ENCODE measurements at regions not wholly inside any gene's neighbourhood (a gene's known extent, or its start where the extent isn't known, plus 50 kb on each side); places are given as distances from the start of the nearest gene placed in this dataset.

- no peak for DNase-seq (ENCODE audit: low spot score)
- Mint-ChIP-seq H3K9me3 (ENCODE audit: low read depth) (no peaks in the 10 kb centered on the region), H3K4me1 (ENCODE audit: low read depth) (peaks cover 3% of the 10 kb centered on the region), H3K4me3 (ENCODE audit: unreplicated experiment) (no peak overlapping the region), H3K27me3 (ENCODE audit: low read depth) (no peaks in the 10 kb centered on the region), H3K36me3 (ENCODE audit: low read depth) (no peaks in the 10 kb centered on the region), H3K27ac (ENCODE audit: unreplicated experiment) (no peak overlapping the region)
- TF ChIP-seq, protein P1, sequence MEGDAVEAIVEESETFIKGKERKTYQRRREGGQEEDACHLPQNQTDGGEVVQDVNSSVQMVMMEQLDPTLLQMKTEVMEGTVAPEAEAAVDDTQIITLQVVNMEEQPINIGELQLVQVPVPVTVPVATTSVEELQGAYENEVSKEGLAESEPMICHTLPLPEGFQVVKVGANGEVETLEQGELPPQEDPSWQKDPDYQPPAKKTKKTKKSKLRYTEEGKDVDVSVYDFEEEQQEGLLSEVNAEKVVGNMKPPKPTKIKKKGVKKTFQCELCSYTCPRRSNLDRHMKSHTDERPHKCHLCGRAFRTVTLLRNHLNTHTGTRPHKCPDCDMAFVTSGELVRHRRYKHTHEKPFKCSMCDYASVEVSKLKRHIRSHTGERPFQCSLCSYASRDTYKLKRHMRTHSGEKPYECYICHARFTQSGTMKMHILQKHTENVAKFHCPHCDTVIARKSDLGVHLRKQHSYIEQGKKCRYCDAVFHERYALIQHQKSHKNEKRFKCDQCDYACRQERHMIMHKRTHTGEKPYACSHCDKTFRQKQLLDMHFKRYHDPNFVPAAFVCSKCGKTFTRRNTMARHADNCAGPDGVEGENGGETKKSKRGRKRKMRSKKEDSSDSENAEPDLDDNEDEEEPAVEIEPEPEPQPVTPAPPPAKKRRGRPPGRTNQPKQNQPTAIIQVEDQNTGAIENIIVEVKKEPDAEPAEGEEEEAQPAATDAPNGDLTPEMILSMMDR (IDR thresholded peaks at IDR 0.05), result no peak
Measured at GRCh38 chr14:47899685-47900084, 224.3 kb upstream of the MDGA2 start.

DNA sequence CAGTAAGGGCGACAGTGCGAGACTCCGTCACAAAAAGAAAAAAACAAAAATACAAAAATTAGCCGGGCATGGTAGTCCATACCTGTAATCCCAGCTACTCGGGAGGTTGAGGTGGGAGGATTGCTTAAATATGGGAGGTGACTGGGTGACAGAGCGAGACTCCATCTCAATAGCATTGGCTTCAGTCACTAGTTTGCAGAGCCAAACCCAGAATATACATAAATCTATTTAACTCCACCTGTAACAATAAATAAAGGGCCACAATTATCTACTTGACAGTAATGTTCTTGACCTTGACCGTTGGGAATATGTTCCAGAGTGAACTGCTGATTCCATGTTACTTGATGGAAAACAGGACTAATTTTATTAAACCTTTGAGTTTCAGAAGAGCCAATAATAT lies 198.9 kb upstream of the MDGA2 start:
- TF ChIP-seq, protein P1 (IDR thresholded peaks at IDR 0.05), result no peak
- Mint-ChIP-seq H3K4me1 (ENCODE audit: low read depth) (no peaks in the 10 kb centered on the region), H3K27ac (ENCODE audit: unreplicated experiment) (no peak overlapping the region), H3K27me3 (ENCODE audit: low read depth) (no peaks in the 10 kb centered on the region), H3K36me3 (ENCODE audit: low read depth) (no peaks in the 10 kb centered on the region), H3K9me3 (ENCODE audit: low read depth) (peaks cover 7% of the 10 kb centered on the region), H3K4me3 (ENCODE audit: unreplicated experiment) (no peak overlapping the region)
- DNase-seq (ENCODE audit: low spot score), result no peak

- H3K4me1 Mint-ChIP-seq (ENCODE audit: low read depth), result no peaks in the 10 kb centered on the region
- H3K4me3 Mint-ChIP-seq (ENCODE audit: unreplicated experiment), result no peak overlapping the region
- no peak overlapping the region for H3K27ac Mint-ChIP-seq (ENCODE audit: unreplicated experiment)
- H3K27me3 Mint-ChIP-seq (ENCODE audit: low read depth), result no peaks in the 10 kb centered on the region
- TF ChIP-seq, protein P1 (IDR thresholded peaks at IDR 0.05), result no peak
- no peak for DNase-seq (ENCODE audit: low spot score)
- peaks cover 2% of the 10 kb centered on the region for H3K9me3 Mint-ChIP-seq (ENCODE audit: low read depth)
- H3K36me3 Mint-ChIP-seq (ENCODE audit: low read depth), result no peaks in the 10 kb centered on the region
Measured at GRCh38 chr14:47872588-47872987, 197.2 kb upstream of the MDGA2 start.

GRCh38 chr14:47863441-47863840 lies 188.0 kb upstream of the MDGA2 start:
- TF ChIP-seq, protein P1 (IDR thresholded peaks at IDR 0.05), result no peak
- Mint-ChIP-seq H3K9me3 (ENCODE audit: low read depth) (no peaks in the 10 kb centered on the region), H3K27me3 (ENCODE audit: low read depth) (no peaks in the 10 kb centered on the region), H3K27ac (ENCODE audit: unreplicated experiment) (no peak overlapping the region), H3K4me3 (ENCODE audit: unreplicated experiment) (no peak overlapping the region), H3K4me1 (ENCODE audit: low read depth) (no peaks in the 10 kb centered on the region), H3K36me3 (ENCODE audit: low read depth) (no peaks in the 10 kb centered on the region)
- DNase-seq (ENCODE audit: low spot score), result no peak

GRCh38 chr14:47857646-47858045 lies 182.2 kb upstream of the MDGA2 start:
- Mint-ChIP-seq H3K9me3 (ENCODE audit: low read depth) (no peaks in the 10 kb centered on the region), H3K4me3 (ENCODE audit: unreplicated experiment) (no peak overlapping the region), H3K27ac (ENCODE audit: unreplicated experiment) (no peak overlapping the region), H3K27me3 (ENCODE audit: low read depth) (no peaks in the 10 kb centered on the region), H3K4me1 (ENCODE audit: low read depth) (no peaks in the 10 kb centered on the region), H3K36me3 (ENCODE audit: low read depth) (no peaks in the 10 kb centered on the region)
- TF ChIP-seq, protein P1 (IDR thresholded peaks at IDR 0.05), result no peak
- no peak for DNase-seq (ENCODE audit: low spot score)

Data from chondrocyte (in vitro differentiated cells).